ENCODE measurements at regions not wholly inside any gene's neighbourhood (a gene's known extent, or its start where the extent isn't known, plus 50 kb on each side); places are given as distances from the start of the nearest gene placed in this dataset.

DNA sequence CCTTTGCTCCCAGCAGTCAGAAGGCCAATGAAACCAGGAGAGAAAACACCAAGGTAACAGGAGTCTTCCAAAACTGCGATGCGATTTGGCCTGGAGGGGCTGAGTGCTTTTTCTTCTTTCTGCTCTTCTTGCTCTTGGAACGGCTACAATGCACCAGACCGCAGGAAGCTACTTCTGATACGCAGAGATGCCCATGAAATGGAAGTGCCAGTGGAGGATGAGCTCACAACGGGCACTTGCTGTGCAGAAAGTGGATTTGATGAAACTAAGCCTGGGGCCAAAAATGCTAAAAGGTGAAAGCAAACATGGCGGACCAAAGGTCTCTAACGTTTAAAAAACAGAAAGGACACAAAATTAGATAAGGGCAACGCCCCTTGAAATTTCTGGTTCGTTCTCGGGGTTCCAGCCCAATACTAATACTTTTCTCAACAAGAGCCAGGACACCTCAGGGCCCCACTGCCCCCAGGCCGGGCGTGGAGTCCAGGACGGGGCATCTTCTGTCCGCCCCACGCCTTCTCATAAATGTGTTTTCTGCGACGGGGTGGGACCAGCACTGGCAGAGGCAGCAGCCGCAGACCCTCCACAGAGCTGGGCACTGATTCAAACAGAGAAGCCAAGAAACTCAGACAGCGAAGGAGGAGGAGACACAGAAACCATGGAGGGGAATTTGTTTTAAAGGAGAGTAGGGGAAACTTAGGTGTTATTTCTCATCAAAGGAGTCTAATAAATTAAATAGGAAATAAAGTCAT, 101.3 kb downstream of the CRYAA start:
- no peaks in the 10 kb centered on the region for H3K23me2 ChIP-seq (ENCODE audit: low read depth, low read length)
- H3K4me1 ChIP-seq (replicated peaks in 1 of 4; ENCODE audit: control insufficient read depth in 3 of 4, insufficient read depth in 4 of 4, low read length in 3 of 4) = no peaks in the 10 kb centered on the region
- no peaks in the 10 kb centered on the region for H4K20me1 ChIP-seq (replicated peaks in 1 of 2; ENCODE audit: control insufficient read depth in 1 of 2, insufficient read depth in 2 of 2, low read length in 2 of 2)
- FAIRE-seq (no peak), DNase-seq (ENCODE audit: low read depth in 1 of 2, low spot score in 2 of 2) (no peak)
- no peak overlapping the region for H4K91ac ChIP-seq (replicated peaks; ENCODE audit: insufficient read length, low read length)
- CTCF ChIA-PET (ENCODE audit: partially characterized antibody) = interaction anchor here (0.7 to 2.6 kb wide), 10 partner anchors 8 to 78 kb away, joined by 3 to 8 read pairs (median 5); no protein-coding TSS in a partner anchor
- no peak overlapping the region for H3K14ac ChIP-seq (ENCODE audit: insufficient read length)
- H2AK5ac ChIP-seq (ENCODE audit: low read depth, low read length) = no peak overlapping the region
- no peak overlapping the region for H2BK15ac ChIP-seq (ENCODE audit: low read length)
- no peak overlapping the region for H2BK20ac ChIP-seq (ENCODE audit: low read length)
- H3K18ac ChIP-seq (ENCODE audit: extremely low read depth, low read length) = no peak overlapping the region
- POLR2A ChIA-PET (ENCODE audit: partially characterized antibody) = interaction anchor here (1.2 kb wide), 1 partner anchor 8 kb away, joined by 3 read pairs; no protein-coding TSS in a partner anchor
- H3K27me3 ChIP-seq (replicated peaks in 1 of 4; ENCODE audit: control insufficient read depth in 3 of 4, extremely low read depth in 1 of 4, insufficient read depth in 3 of 4, low read length in 3 of 4) = no peaks in the 10 kb centered on the region
- no peaks in the 10 kb centered on the region for H3K36me3 ChIP-seq (ENCODE audit: control insufficient read depth in 2 of 4, insufficient read depth in 4 of 4, low read length in 3 of 4)
- no peak overlapping the region for H2BK5ac ChIP-seq (ENCODE audit: low read depth, low read length)
- H2BK12ac ChIP-seq (ENCODE audit: low read depth, low read length) = no peak overlapping the region
- no peaks in the 10 kb centered on the region for H3K79me2 ChIP-seq (ENCODE audit: control insufficient read depth in 1 of 2, insufficient read depth in 2 of 2, low read length in 2 of 2)
- no peak overlapping the region for H2AFZ ChIP-seq (ENCODE audit: low read length)
- H3K27ac ChIP-seq (ENCODE audit: low read depth, low read length) = no peak overlapping the region
- H2BK120ac ChIP-seq (replicated peaks; ENCODE audit: low read depth, low read length) = no peak overlapping the region
- H3K9me3 ChIP-seq (ENCODE audit: insufficient read depth in 2 of 2, low read depth in 1 of 2, low read length in 1 of 2) = no peaks in the 10 kb centered on the region
- no peak overlapping the region for H4K8ac ChIP-seq (ENCODE audit: extremely low read depth, insufficient read depth, low read length)
- H3K4me3 ChIP-seq (ENCODE audit: extremely low read depth in 1 of 4, insufficient read depth in 2 of 4, low read depth in 3 of 4, low read length in 4 of 4) = no peak overlapping the region
- H4K5ac ChIP-seq (ENCODE audit: insufficient read length, low read depth, low read length) = no peak overlapping the region
- no peak overlapping the region for H3K56ac ChIP-seq (replicated peaks; ENCODE audit: insufficient read length, low read depth, low read length)
- no peak overlapping the region for H3K4ac ChIP-seq (replicated peaks; ENCODE audit: insufficient read length, low read depth, low read length)
- H3K79me1 ChIP-seq (ENCODE audit: low read depth, low read length) = no peaks in the 10 kb centered on the region
- no peak overlapping the region for H3K23ac ChIP-seq (ENCODE audit: insufficient read length)
- no peak overlapping the region for H3K9ac ChIP-seq (replicated peaks in 1 of 4; ENCODE audit: extremely low read depth in 1 of 4, low read depth in 3 of 4, low read length in 3 of 4)
- H3K4me2 ChIP-seq (ENCODE audit: insufficient read depth in 1 of 2, low read depth in 2 of 2, low read length in 2 of 2) = no peak overlapping the region
- WGBS, 2 experiments (ENCODE audit: extremely low coverage in 1 of 2, insufficient coverage in 1 of 2, insufficient read length in 1 of 2, insufficient replicate concordance in 2 of 2, low coverage in 1 of 2, low lambda C conversion rate in 2 of 2, missing lambda C conversion rate in 1 of 2) = 93% methylated on average over 20 of the region's 20 CpGs; no CpG with 5 or more reads in 1 of the 2 experiments
- TF ChIP-seq ASH2L (IDR thresholded peaks at IDR 0.05; ENCODE audit: low read length) (no peak), EGR1 (IDR thresholded peaks at IDR 0.05; ENCODE audit: borderline replicate concordance, low read depth, low read length) (no peak), FOSL1 (IDR thresholded peaks at IDR 0.05; ENCODE audit: insufficient read depth, low read depth, low read length) (no peak), RNF2 (IDR thresholded peaks at IDR 0.05; ENCODE audit: borderline replicate concordance, low read depth, low read length, missing control alignments, poor library complexity, severe bottlenecking) (no peak), MAFK (IDR thresholded peaks at IDR 0.05; ENCODE audit: low read depth, low read length) (no peak), PHF8 (conservative IDR thresholded peaks at IDR 0.05; ENCODE audit: low read depth, low read length) (no peak), NRF1 (IDR thresholded peaks at IDR 0.05; ENCODE audit: low read depth, low read length) (no peak), KDM5A (IDR thresholded peaks at IDR 0.05; ENCODE audit: low read length) (no peak), JUND (IDR thresholded peaks at IDR 0.05; ENCODE audit: low read length) (no peak), CEBPB (IDR thresholded peaks at IDR 0.05; ENCODE audit: low read depth, low read length) (no peak), SUZ12 (IDR thresholded peaks at IDR 0.05; ENCODE audit: low read length) (no peak), ZNF274 (IDR thresholded peaks at IDR 0.05; ENCODE audit: borderline replicate concordance, extremely low read depth, low read length) (no peak), TBP (IDR thresholded peaks at IDR 0.05; ENCODE audit: low read depth, low read length) (no peak), GABPA (IDR thresholded peaks at IDR 0.05; ENCODE audit: borderline replicate concordance, insufficient read depth, low read length) (no peak)

Measured in H1 (cell line).